ENCODE measurements at regions not wholly inside any gene's neighbourhood (a gene's known extent, or its start where the extent isn't known, plus 50 kb on each side); places are given as distances from the start of the nearest gene placed in this dataset.

GRCh38 chr3:154540950-154541604 lies 111.1 kb upstream of the GPR149 start:
- WGBS (ENCODE audit: missing lambda C conversion rate) = 14% methylated on average over 2 of the region's 2 CpGs
- DNase-seq (ENCODE audit: low read depth in 1 of 2, low spot score in 1 of 2) = no peak
- H3K9me3 ChIP-seq = no peaks in the 10 kb centered on the region
- no peak overlapping the region for H3K4me3 ChIP-seq
- no peak for FAIRE-seq
- H3K4me2 ChIP-seq = no peak overlapping the region
- H3K4me1 ChIP-seq = no peaks in the 10 kb centered on the region
- H3K27ac ChIP-seq = no peak overlapping the region
- ChIA-PET POLR2A (no interaction called here), CTCF (interaction anchor here (0.6 kb wide), 1 partner anchor 69 kb away, joined by 3 read pairs; no protein-coding TSS in a partner anchor)
- TF ChIP-seq HOXB5 (CRISPR knock-in tag; IDR thresholded peaks at IDR 0.05) = no peak
- no peak for TF ChIP-seq POLR2A (IDR thresholded peaks at IDR 0.05; ENCODE audit: low read length)
- TF ChIP-seq CEBPB (IDR thresholded peaks at IDR 0.05) = no peak
- TF ChIP-seq NFE2L2 (conservative IDR thresholded peaks at IDR 0.05; ENCODE audit: low read length) = no peak
- no peak for TF ChIP-seq EHMT2 (IDR thresholded peaks at IDR 0.05; ENCODE audit: low read depth)
- TF ChIP-seq POLR2AphosphoS2 (conservative IDR thresholded peaks at IDR 0.05; ENCODE audit: low read length) = no peak
- no peak for TF ChIP-seq NPAS2 (CRISPR knock-in tag; IDR thresholded peaks at IDR 0.05; ENCODE audit: borderline replicate concordance)
- ATAC-seq = no peak

- H3K27ac ChIP-seq = no peak overlapping the region
- no peak overlapping the region for H3K4me3 ChIP-seq
- WGBS (ENCODE audit: missing lambda C conversion rate) = 3% methylated on average over 5 of the region's 5 CpGs
- no peak overlapping the region for H3K4me2 ChIP-seq
- TF ChIP-seq FOXS1 (CRISPR knock-in tag; IDR thresholded peaks at IDR 0.05) (no peak), CBX2 (IDR thresholded peaks at IDR 0.05; ENCODE audit: borderline replicate concordance, low read depth) (no peak), FOSB (CRISPR knock-in tag; IDR thresholded peaks at IDR 0.05) (no peak)
- no peaks in the 10 kb centered on the region for H3K9me3 ChIP-seq
- ATAC-seq (no peak), DNase-seq (ENCODE audit: low read depth in 1 of 2, low spot score in 1 of 2) (no peak), FAIRE-seq (no peak)
- ChIA-PET CTCF (no interaction called here), POLR2A (no interaction called here)
- H3K4me1 ChIP-seq = no peaks in the 10 kb centered on the region
These were observed 108.8 kb upstream of the GPR149 start for GRCh38 chr3:154538566-154539360.

GRCh38 chr3:154536751-154537150 lies 106.8 kb upstream of the GPR149 start:
- no peak overlapping the region for H3K27ac ChIP-seq
- WGBS (ENCODE audit: missing lambda C conversion rate) = 17% methylated on average over 1 of the region's 1 CpG
- TF ChIP-seq MAX (IDR thresholded peaks at IDR 0.05) = no peak
- TF ChIP-seq HES2 (IDR thresholded peaks at IDR 0.05) = no peak
- DNase-seq (ENCODE audit: low read depth in 1 of 2, low spot score in 1 of 2) = no peak
- ChIA-PET POLR2A (no interaction called here), CTCF (no interaction called here)
- ATAC-seq = no peak
- no peaks in the 10 kb centered on the region for H3K4me1 ChIP-seq
- H3K4me2 ChIP-seq = no peak overlapping the region
- FAIRE-seq = no peak
- H3K4me3 ChIP-seq = no peak overlapping the region
- H3K9me3 ChIP-seq = no peaks in the 10 kb centered on the region

- H3K27ac ChIP-seq = no peak overlapping the region
- no peak overlapping the region for H3K4me3 ChIP-seq
- no peaks in the 10 kb centered on the region for H3K4me1 ChIP-seq
- ATAC-seq (no peak), DNase-seq (ENCODE audit: low read depth in 1 of 2, low spot score in 1 of 2) (no peak), FAIRE-seq (no peak)
- POLR2A ChIA-PET = no interaction called here
- H3K4me2 ChIP-seq = no peak overlapping the region
- CTCF ChIA-PET = no interaction called here
- no peak for TF ChIP-seq HOXB13 (CRISPR knock-in tag; IDR thresholded peaks at IDR 0.05; ENCODE audit: low read depth)
- TF ChIP-seq CHD2 (IDR thresholded peaks at IDR 0.05; ENCODE audit: low read length, partially characterized antibody) = no peak
- TF ChIP-seq CHD4 (IDR thresholded peaks at IDR 0.05; ENCODE audit: borderline replicate concordance) = no peak
- TF ChIP-seq GATA3 (IDR thresholded peaks at IDR 0.05; ENCODE audit: borderline replicate concordance) = no peak
- no peak for TF ChIP-seq KDM1A (IDR thresholded peaks at IDR 0.05; ENCODE audit: low read depth)
- no peak for TF ChIP-seq HEYL (CRISPR knock-in tag; IDR thresholded peaks at IDR 0.05)
- TF ChIP-seq USF2 (IDR thresholded peaks at IDR 0.05) = no peak
- TF ChIP-seq HOXA7 (CRISPR knock-in tag; IDR thresholded peaks at IDR 0.05) = no peak
- no peak for TF ChIP-seq NPAS2 (CRISPR knock-in tag; IDR thresholded peaks at IDR 0.05; ENCODE audit: borderline replicate concordance)
- TF ChIP-seq POLR2A (IDR thresholded peaks at IDR 0.05; ENCODE audit: low read length) = no peak
- TF ChIP-seq MYC (IDR thresholded peaks at IDR 0.05; ENCODE audit: borderline replicate concordance, low read length) = no peak
- TF ChIP-seq POLR2AphosphoS2 (conservative IDR thresholded peaks at IDR 0.05; ENCODE audit: low read length) = no peak
- H3K9me3 ChIP-seq = no peaks in the 10 kb centered on the region
These were observed 92.1 kb upstream of the GPR149 start for GRCh38 chr3:154522036-154522602.

All from A549 (cell line).